H1 (cell line): ENCODE measurements at regions not wholly inside any gene's neighbourhood (a gene's known extent, or its start where the extent isn't known, plus 50 kb on each side); places are given as distances from the start of the nearest gene placed in this dataset.

Experiments used
- ATF2 ChIP-seq: IDR thresholded peaks from 2 replicates; pipeline ENCODE4 v1.6.1; 2012; ENCODE audit warnings: low read length, inconsistent platforms
- BACH1 ChIP-seq: IDR thresholded peaks from 2 replicates; pipeline ENCODE4 v1.6.1; 2012; ENCODE audit warnings: low read length, improper control_type of control experiment
- CBX5 ChIP-seq: fragments of 300-800, 300-1000 bp; sonication (generic); IDR thresholded peaks from 2 replicates; pipeline ENCODE4 v1.7.1; 2016; ENCODE audit warnings: antibody characterized with exemption, low read length, low read depth
- CHD1 ChIP-seq: IDR thresholded peaks from 2 replicates; pipeline ENCODE4 v1.6.1; 2012; ENCODE audit warnings: low read depth, low read length, improper control_type of control experiment
- CREB1 ChIP-seq: IDR thresholded peaks from 2 replicates; pipeline ENCODE4 v1.6.1; 2012; ENCODE audit warnings: inconsistent platforms
- EZH2 ChIP-seq: fragments of 200-600 bp; sonication (generic); IDR thresholded peaks from 2 replicates; pipeline ENCODE4 v1.7.1; 2012; ENCODE audit warnings: low read depth, mild to moderate bottlenecking, moderate library complexity, low read length, inconsistent platforms; ENCODE audit not compliant: severe bottlenecking
- GABPA ChIP-seq: IDR thresholded peaks from 2 replicates; pipeline ENCODE4 v1.6.1; 2011; ENCODE audit warnings: mild to moderate bottlenecking, low read length, moderate library complexity, borderline replicate concordance; ENCODE audit not compliant: insufficient read depth
- KDM1A ChIP-seq: fragments of 200-600, 300-600 bp; sonication (generic); IDR thresholded peaks from 2 replicates; pipeline ENCODE4 v1.7.1; 2016; ENCODE audit warnings: mild to moderate bottlenecking, low read length, borderline replicate concordance
- KDM4A ChIP-seq: IDR thresholded peaks from one replicate; pipeline ENCODE4 v1.7.1; 2012; ENCODE audit warnings: low read depth, mild to moderate bottlenecking, moderate library complexity, low read length, inconsistent platforms; ENCODE audit not compliant: severe bottlenecking
- KDM5A ChIP-seq: fragments of 200-600 bp; IDR thresholded peaks from 2 replicates; pipeline ENCODE4 v1.7.1; 2012; ENCODE audit warnings: mild to moderate bottlenecking, low read length, inconsistent platforms, mixed read lengths
- MAFK ChIP-seq: IDR thresholded peaks from 2 replicates; pipeline ENCODE4 v1.6.1; 2012; ENCODE audit warnings: low read depth, mild to moderate bottlenecking, improper control_type of control experiment, low read length
- NRF1 ChIP-seq: IDR thresholded peaks from 2 replicates; pipeline ENCODE4 v1.6.1; 2011; ENCODE audit warnings: mild to moderate bottlenecking, low read depth, low read length, improper control_type of control experiment
- PHF8 ChIP-seq: fragments of 200-600 bp; sonication (generic); conservative IDR thresholded peaks from 2 replicates; pipeline ENCODE4 v1.7.1; 2012; ENCODE audit warnings: low read depth, mild to moderate bottlenecking, inconsistent platforms, low read length, moderate library complexity
- RBBP5 ChIP-seq: IDR thresholded peaks from 2 replicates; pipeline ENCODE4 v1.7.1; 2012; ENCODE audit warnings: low read depth, mild to moderate bottlenecking, inconsistent platforms, low read length, moderate library complexity, borderline replicate concordance
- SIN3A ChIP-seq, 2 experiments: IDR thresholded peaks in 1 of 2; conservative IDR thresholded peaks in 1 of 2; 2 replicates each; pipeline ENCODE4 v1.6.1; 2011 to 2012; ENCODE audit warnings: low read length in 2 of 2, improper control_type of control experiment in 1 of 2, low read depth in 1 of 2, mild to moderate bottlenecking in 1 of 2
- SP1 ChIP-seq: IDR thresholded peaks from 2 replicates; pipeline ENCODE4 v1.6.1; 2011; ENCODE audit warnings: low read depth, low read length
- SP4 ChIP-seq: IDR thresholded peaks from 2 replicates; pipeline ENCODE4 v1.6.1; 2012; ENCODE audit warnings: low read length, inconsistent platforms
- TBP ChIP-seq: IDR thresholded peaks from 2 replicates; pipeline ENCODE4 v1.6.1; 2011; ENCODE audit warnings: low read depth, low read length, improper control_type of control experiment
- YY1 ChIP-seq: IDR thresholded peaks from 2 replicates; pipeline ENCODE4 v1.6.1; 2011; ENCODE audit warnings: low read depth, mild to moderate bottlenecking, low read length
- TF ChIP-seq, protein P1 (sequence below): IDR thresholded peaks from 2 replicates; pipeline ENCODE4 v1.6.1; 2011; ENCODE audit warnings: low read length, improper control_type of control experiment
- TF ChIP-seq, protein P2 (sequence below): IDR thresholded peaks from 2 replicates; pipeline ENCODE4 v1.6.1; 2012; ENCODE audit warnings: inconsistent platforms

DNA sequence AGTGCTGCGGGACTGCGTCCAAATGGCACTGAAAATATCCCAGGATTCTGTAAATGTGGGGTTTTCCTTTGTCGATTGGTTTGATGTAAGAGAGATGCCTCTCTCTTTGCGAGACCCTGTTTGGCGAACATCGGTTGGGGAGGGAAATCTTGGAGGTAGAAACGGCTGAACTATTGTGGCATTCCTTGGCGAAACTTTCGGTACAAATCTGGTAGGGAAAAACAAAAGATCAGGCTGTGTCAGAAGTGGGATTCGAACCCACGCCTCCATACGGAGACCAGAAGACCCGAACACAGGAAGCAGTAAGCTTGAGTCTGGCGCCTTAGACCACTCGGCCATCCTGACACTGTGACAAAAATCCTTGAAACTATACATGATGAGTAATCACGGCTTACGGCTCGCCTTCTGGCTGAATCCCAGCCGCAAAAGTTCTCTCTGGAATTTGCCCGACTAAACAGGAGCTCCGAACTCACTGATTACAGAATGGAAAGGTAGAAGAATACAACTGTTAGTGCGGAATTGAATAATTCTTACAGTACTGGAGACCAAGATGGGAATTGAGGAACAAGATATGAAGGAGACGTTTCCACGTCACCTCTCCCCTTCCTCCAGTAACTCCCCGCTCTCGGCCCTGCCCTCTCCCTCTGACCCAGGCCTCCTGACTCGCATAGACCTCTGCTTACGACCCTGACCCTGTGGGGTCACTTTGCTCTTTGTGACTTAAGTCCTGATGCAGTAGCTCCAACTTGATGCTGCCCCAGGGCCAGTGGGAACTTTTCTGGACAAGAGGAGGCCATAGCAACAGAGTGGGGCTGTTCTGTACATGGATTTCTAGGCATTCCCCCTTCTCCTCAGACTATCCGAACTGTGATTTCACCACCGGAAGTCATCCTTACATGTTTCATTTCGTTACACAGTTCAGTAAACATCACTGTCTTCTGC, 132.8 kb upstream of the ZNF184 start (continued):
- TF ChIP-seq TBP, result peak; percentile 100
- TF ChIP-seq SP4, result peak; percentile 82; the same call in 1 of the 2 replicates
- peak; percentile 74; the same call in 1 of the 2 replicates for TF ChIP-seq ATF2
- no peak for TF ChIP-seq GABPA
- TF ChIP-seq RBBP5, result peak; percentile 92
- peak; percentile 5; the same call in 1 of the 2 replicates for TF ChIP-seq NRF1
- peak; percentile 69 to 82; a peak in 1 of 4 replicates for TF ChIP-seq SIN3A (conservative IDR thresholded peaks at IDR 0.05 in 1 of 2, IDR thresholded peaks at IDR 0.05 in 1 of 2; ENCODE audit: low read depth in 1 of 2, low read length in 2 of 2)
- TF ChIP-seq EZH2, result no peak
- TF ChIP-seq, protein P1, sequence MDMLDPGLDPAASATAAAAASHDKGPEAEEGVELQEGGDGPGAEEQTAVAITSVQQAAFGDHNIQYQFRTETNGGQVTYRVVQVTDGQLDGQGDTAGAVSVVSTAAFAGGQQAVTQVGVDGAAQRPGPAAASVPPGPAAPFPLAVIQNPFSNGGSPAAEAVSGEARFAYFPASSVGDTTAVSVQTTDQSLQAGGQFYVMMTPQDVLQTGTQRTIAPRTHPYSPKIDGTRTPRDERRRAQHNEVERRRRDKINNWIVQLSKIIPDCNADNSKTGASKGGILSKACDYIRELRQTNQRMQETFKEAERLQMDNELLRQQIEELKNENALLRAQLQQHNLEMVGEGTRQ, result no peak
- TF ChIP-seq MAFK, result peak; percentile 81; the same call in 1 of the 2 replicates
- TF ChIP-seq PHF8, result 0 out of 2 replicates have a peak, but pooled peaks have one; percentile 15
- no peak for TF ChIP-seq KDM1A
- TF ChIP-seq BACH1, result no peak
- TF ChIP-seq, protein P2, sequence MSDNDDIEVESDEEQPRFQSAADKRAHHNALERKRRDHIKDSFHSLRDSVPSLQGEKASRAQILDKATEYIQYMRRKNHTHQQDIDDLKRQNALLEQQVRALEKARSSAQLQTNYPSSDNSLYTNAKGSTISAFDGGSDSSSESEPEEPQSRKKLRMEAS, result no peak
- no peak for TF ChIP-seq CHD1
- peak; percentile 31 for TF ChIP-seq KDM4A
- TF ChIP-seq YY1, result no peak; the same call in 1 of the 2 replicates
- no peak for TF ChIP-seq CBX5
- 0 out of 2 replicates have a peak, but pooled peaks have one; percentile 41 for TF ChIP-seq SP1
- TF ChIP-seq KDM5A, result no peak
- TF ChIP-seq CREB1, result peak; percentile 42; the same call in 1 of the 2 replicates
